ENCODE measurements at regions not wholly inside any gene's neighbourhood (a gene's known extent, or its start where the extent isn't known, plus 50 kb on each side); places are given as distances from the start of the nearest gene placed in this dataset.

GRCh38 chr2:217156801-217157200 is 296.9 kb upstream of the TNP1 start:
- TF ChIP-seq CTCF (IDR thresholded peaks at IDR 0.05), result no peak

GRCh38 chr2:217154923-217155322 is 295.1 kb upstream of the TNP1 start:
- no peak for TF ChIP-seq CTCF (IDR thresholded peaks at IDR 0.05)

GRCh38 chr2:217153510-217153909 is 293.6 kb upstream of the TNP1 start:
- no peak for TF ChIP-seq CTCF (IDR thresholded peaks at IDR 0.05)

- no peak for TF ChIP-seq CTCF (IDR thresholded peaks at IDR 0.05)
Measured at GRCh38 chr2:217152831-217153230, 293.0 kb upstream of the TNP1 start.

GRCh38 chr2:217151509-217152206 is 291.8 kb upstream of the TNP1 start:
- no peak for TF ChIP-seq CTCF (IDR thresholded peaks at IDR 0.05)

- TF ChIP-seq CTCF (IDR thresholded peaks at IDR 0.05), result no peak
Measured at GRCh38 chr2:217150236-217150635, 290.4 kb upstream of the TNP1 start.

- TF ChIP-seq CTCF (IDR thresholded peaks at IDR 0.05), result no peak
Measured at GRCh38 chr2:217149087-217149660, 289.3 kb upstream of the TNP1 start.
